HG03457 (cell line): ENCODE measurements at regions not wholly inside any gene's neighbourhood (a gene's known extent, or its start where the extent isn't known, plus 50 kb on each side); places are given as distances from the start of the nearest gene placed in this dataset.

Experiments
- ATAC-seq: cut with Tn5 transposase; IDR thresholded peaks from one replicate; pipeline ENCODE4 v1.9.1; 2021; ENCODE audit warnings: moderate number of reproducible peaks; ENCODE audit not compliant: unreplicated experiment

DNA sequence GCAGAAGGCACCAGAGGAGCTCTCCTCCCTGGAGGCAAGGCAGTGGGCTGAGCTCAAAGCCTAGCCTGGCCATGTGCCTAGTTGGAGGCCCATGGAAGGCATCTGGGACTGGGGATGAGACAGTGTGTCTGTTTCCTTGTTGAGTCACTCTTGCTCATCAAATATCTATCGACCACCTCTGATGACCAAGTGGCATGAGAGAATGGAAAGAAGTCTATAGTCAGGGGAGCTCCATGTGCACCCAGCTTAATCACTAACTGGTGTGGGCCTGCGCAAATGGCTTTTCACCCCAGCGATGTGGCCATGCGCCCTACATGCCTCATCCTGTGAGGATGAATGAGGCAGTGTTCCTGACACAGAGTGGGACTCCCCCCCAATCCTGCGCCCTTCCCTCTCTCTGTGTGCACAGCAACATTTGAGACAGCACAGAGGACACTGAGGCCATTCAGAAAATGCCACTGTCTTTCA, 229.9 kb downstream of the RPS24 start:
- no peak for ATAC-seq

- no peak for ATAC-seq
Measured at GRCh38 chr10:78264361-78264760, 230.7 kb downstream of the RPS24 start.

DNA sequence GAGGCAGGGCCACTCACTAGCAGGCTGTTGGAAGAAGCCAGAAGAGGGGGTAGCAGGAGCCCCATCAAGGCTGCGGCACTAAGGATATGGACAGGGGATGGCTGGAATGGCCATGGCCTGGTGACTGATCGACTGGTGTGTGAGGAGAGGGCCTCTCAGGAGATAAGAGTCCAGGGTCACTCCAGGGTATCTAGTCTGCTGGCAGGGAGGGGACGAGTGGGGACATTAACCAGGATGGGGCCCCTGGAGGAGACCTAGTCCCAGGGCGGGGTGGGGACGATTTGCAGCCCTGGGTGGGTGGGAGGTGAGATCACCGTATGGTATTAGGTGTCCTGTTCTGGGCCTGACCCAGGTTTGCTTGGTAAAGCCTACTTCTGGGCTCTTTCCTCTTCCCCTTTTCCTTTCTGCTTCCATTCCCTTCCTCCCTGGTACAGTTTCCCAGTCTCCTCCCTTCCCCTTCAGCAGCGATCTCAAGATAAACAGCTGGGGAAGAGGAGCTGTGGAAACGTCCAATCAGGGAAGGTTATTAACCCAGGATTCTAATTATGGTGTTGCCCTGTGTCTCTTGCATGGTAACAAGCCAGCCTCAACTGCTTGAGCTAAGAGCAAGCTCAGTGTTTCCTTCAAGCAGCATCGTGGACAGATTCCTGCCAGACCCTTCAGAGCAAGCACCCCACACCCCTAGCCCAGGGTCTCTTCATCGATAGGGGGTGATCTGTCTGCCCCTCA, 233.2 kb downstream of the RPS24 start:
- no peak for ATAC-seq

DNA sequence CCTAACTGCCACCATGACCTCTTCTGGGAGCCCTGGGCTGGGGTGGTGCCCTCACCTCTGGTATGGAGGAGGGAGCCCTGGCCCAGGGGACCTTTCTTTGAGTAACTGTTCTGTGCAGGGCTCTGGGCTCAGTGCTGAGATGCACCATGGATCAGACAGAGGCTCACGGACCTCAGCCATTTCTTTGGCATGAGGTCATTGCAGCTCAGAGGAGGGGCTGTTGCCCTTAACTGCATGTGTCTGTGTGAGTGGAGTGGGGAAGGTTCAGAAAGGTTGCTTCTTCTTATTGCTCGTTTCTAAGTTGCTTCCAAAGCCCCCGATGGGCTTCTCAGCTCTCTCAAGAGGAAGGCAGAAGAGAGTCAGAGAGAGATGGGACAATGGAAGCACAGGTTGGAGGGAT, 233.9 kb downstream of the RPS24 start:
- ATAC-seq: no peak

GRCh38 chr10:78269060-78269459, 235.4 kb downstream of the RPS24 start:
- ATAC-seq: no peak

GRCh38 chr10:78272329-78272728, 238.7 kb downstream of the RPS24 start:
- no peak for ATAC-seq

DNA sequence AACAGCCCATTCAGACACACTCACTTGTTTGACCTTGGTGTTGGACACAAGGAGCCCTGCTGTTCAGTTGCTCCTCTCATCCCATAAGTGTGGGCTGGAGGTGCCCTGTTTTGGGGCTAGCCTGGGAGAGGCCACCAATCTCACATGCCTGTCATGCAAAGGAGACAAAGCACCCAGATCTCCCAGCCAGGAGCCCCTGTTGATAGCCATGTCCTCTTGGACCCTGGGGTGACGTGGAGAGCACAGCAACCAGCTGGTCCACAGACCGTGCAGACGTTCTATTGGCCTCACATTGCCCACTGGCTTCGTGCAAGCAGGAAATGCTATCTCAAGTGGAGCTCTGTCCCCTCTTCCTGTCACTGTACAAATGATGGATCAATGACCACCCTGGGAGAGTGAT, 240.8 kb downstream of the RPS24 start:
- no peak for ATAC-seq

DNA sequence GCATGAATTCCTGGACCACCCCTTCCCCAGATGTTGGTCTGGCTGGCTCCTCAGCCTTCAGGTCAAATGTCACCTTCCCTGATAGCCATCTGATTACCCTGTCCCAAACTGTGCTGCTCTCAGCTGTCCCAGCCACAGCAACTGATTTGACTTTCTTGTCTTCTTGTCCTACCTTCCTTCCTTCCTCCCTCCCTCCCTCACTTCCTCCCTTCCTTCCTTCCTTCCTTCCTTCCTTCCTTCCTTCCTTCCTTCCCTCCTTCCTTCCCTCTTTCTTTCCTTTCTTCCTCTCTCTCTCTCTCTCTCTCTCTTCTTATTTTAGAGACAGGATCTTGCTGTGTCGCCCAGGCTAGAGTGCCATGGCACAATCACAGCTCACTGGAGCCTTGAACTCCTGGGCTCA, 242.5 kb downstream of the RPS24 start:
- ATAC-seq: no peak

GRCh38 chr10:78277314-78278057, 243.8 kb downstream of the RPS24 start:
- no peak for ATAC-seq

- no peak for ATAC-seq
Measured at GRCh38 chr10:78278058-78278404, 244.4 kb downstream of the RPS24 start.

DNA sequence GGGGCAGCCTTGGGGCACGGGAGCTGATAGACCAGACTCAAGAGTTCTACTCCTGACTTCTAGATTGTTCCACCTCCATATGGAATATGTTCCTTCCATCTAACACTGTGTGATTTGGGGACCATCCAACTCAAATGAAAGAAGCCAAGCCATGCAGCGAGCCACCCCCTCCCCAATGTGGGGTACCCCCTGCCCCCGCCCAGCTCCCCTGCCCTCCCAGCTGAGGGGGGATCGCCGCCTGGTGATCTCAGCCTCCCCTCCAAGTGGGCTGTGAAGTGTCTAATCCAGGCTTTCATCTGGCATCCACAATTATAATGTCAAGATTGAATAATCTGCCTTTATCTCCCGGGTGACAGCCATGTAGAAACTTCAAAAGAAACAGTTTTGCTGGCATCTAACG, 246.1 kb downstream of the RPS24 start:
- ATAC-seq: no peak

DNA sequence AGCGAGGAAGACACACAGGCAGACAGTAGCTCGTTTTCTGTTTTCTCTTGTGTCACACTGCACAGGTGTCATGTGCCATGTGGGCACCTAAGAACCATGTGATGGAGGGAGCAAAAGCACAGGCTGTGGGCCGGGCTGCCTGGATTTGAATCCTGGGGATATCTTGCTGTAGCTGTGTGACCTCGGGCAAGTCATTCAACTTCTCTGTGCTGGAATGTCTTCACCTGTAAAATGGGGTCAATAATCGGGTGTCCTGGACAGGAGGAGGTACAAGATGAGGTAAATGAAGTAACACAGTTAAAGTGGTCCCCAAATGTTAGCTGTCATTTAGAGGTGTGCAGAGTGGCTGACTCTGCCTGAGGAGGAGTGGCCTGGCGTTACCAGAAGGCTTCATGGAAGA, 246.9 kb downstream of the RPS24 start:
- ATAC-seq: no peak

- no peak for ATAC-seq
Measured at GRCh38 chr10:78281627-78282026, 248.0 kb downstream of the RPS24 start.

- no peak for ATAC-seq
Measured at GRCh38 chr10:78283069-78283682, 249.5 kb downstream of the RPS24 start.

DNA sequence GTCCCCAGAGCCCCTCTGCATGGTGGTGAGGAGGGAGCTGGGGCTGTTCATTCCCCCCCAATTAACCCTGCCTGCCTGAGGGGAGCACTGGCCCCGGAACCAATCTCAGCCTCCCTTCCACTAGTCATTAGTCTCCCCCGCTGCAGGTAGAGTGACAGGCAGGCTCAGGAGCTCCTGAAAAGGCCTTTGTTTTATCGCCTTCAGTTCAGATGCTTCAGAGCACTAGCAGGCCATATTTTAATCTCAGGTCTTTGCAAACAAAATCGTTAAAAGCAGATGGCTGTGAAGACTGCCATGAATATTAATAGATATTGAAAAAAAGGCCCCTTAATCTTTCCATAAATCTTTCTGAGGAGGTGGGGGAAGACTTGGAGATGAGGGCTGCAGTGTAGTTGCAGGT, 250.7 kb downstream of the RPS24 start:
- no peak for ATAC-seq

DNA sequence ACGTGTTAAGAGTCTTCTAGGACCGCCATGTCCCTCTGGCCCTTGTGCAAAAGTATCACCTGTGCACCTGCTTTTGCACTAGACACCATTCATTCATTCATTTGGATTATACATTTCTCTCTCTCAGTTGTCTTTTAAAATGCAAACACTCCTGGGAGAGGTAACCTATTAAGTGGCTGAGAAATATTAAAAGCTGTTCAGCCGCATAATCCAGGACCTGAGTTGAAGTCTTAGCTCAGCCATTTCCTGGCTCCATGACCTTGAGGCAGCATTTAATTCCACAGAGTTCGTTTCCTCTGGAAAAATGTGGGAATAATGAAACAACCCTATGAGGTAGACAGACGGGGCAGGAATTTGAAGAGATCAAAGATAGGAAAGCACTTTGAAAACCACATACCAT, 251.6 kb downstream of the RPS24 start:
- no peak for ATAC-seq

DNA sequence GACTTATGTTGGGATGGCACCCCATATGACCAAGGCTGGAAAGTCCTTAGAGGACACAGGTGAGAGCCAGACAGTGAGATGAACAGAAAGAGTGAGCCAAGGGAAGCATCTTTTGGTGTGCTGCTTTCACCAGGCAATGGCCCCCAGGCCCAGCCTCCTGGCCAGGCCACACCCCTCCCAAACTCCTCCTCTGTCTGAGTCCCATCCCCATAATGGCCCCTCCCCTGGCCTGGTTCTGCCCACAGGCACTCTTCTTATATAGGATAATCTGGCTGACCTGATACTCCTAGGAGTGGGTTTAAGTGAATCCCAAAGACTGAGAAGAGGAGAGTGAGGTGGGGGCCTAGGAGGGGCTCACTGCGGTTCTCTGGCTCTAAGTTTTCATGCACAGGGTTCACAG, 252.5 kb downstream of the RPS24 start:
- ATAC-seq: no peak

DNA sequence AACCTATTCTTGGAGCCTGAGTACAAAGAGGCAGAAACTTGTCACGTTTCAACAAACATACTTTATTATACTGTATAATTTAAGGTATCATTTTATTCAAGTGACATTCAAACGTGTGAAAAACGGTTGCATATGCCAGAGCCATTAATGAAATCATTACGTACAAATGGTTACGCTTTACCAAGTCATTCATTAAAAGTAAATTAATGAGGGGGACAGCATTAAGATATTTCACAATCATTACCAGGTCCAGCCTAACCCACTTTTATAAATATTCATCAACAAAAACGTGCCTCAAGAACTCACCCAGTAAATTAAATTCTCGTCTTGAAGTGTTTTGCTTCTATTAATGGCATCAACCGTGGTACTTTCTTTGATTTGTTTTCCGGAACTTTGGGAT, 253.0 kb downstream of the RPS24 start:
- no peak for ATAC-seq

DNA sequence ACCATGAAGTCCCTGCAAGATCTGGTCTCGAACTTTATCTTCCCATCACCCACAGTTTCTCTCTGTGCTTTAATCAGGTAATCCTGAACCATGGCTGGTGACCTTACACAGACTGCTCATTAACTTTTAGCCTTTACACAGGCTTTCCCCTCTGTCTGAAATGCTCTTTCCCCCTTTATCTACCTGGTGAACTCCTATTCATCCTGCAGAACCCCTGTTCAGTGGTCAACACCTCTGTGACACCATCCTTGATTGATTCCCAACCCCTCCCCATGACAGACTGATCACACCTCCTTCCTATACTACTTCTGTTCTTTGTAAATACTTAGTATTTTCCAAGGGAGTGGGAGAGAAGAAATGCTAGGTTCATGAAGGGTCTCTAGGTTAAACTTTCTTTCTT, 254.0 kb downstream of the RPS24 start:
- no peak for ATAC-seq

DNA sequence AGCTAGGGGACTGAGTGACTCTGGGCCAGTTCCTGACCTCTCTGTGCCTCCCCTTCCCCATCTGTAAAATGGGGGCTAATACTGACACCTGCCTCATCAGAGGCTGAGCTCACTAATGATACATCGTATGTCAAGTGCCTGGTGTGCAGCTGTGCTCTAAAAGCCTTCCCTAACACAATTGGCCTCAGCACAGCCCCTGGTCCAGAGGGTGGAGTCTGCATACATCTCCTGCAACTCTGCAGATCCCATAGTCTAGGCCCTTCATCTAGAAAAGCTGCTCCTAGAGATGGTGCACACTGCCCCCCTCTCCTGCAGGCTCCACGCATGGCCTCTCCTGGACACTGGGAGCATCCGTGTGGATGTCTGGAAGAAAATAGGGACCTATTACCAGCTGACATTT, 255.0 kb downstream of the RPS24 start:
- no peak for ATAC-seq

GRCh38 chr10:78290131-78290750, 256.6 kb downstream of the RPS24 start:
- no peak for ATAC-seq

DNA sequence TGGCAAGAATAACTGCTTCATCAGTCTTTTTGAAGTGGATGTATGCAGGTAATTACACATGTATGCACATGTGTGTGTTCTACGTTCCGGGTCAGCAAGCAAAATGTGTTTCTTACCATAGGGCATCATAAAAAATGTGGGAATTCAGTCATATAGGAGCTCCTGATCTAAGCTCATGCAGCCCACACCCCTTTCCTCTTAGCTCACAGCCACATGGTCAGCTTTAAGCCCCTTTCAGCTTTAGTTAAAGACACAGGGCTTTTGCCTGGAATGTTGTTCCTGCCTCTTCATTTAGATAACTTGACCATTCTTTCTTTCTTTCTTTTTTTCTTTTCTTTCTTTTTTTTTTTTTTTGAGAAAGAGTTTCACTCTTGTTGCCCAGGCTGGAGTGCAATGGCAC, 258.1 kb downstream of the RPS24 start:
- no peak for ATAC-seq
